Astrocyte of the spinal cord (primary cell): ENCODE measurements at regions not wholly inside any gene's neighbourhood (a gene's known extent, or its start where the extent isn't known, plus 50 kb on each side); places are given as distances from the start of the nearest gene placed in this dataset.
"Not testable (repeated sequence)": the region's sequence is repeated elsewhere in the genome, so short reads cannot be mapped to it uniquely, and the experiment has no call there.

ENCODE experiments used
- DNase-seq: peaks from one replicate; pipeline ENCODE4 v3.0.0; 2011; ENCODE audit warnings: low read depth, low spot score
- H3K4me3 ChIP-seq: 2 replicates; pipeline ENCODE4 v1.5.1; 2011; ENCODE audit warnings: low read depth, mild to moderate bottlenecking, low read length, moderate library complexity
- CTCF ChIP-seq: IDR thresholded peaks from 2 replicates; pipeline ENCODE4 v1.5.1; 2012; ENCODE audit warnings: low read depth, mild to moderate bottlenecking, low read length, inconsistent platforms
- in situ Hi-C: cut with HindIII; loops from 2 replicates; pipeline ENCODE4 v1.10.0; 2017; ENCODE audit warnings: low sequenced_read_pairs

DNA sequence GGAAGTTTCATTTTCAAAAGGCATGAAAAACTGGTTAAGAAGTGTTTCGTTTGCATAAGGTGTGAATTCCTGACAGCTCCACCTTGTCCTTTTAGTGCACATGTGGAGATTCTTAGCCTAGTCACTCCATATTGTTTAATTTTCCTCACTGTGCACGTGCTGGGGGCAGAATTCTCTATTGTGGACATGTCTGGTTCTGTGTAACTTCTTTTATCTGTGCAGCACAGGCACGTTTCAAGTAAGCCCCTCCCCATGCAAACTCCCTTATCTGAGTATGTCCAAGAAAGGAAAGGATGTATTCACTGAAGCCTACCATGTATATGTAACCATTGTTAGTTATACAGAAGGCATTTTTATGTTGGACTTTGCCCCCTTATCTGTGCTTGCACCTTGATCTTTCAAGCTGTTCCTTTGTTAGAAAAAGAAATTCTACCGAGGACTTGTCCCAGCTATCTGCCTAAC lies 1346.3 kb downstream of the REEP3 start:
- in situ Hi-C loops = no loop called here
- no peak for DNase-seq
- no peak for TF ChIP-seq CTCF
- no peak overlapping the region for H3K4me3 ChIP-seq

DNA sequence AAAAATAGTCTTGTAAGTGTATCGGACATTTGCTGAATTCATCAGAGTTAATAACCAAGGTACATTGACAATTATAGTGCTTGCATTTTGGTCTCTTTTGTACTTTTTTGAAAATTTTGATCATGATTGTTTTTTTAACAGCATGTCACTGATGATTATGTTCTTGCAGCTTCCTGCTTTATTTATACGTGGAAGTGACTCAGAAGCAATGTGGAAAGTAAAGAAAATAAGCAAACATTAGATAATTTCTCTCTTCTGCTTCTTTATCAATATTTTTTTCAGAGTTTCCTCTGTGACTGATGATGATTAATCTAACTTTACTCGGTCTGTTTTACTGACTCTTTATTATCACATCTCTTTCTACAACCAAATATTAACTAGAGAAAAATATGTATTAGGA lies 1351.9 kb downstream of the REEP3 start:
- in situ Hi-C loops = no loop called here
- no peak for TF ChIP-seq CTCF
- H3K4me3 ChIP-seq = no peak overlapping the region
- peak; percentile 3 for DNase-seq

GRCh38 chr10:64873959-64874358 lies 1352.8 kb downstream of the REEP3 start:
- DNase-seq = peak; percentile 5
- in situ Hi-C loops = no loop called here
- TF ChIP-seq CTCF = no peak
- no peak overlapping the region for H3K4me3 ChIP-seq

DNA sequence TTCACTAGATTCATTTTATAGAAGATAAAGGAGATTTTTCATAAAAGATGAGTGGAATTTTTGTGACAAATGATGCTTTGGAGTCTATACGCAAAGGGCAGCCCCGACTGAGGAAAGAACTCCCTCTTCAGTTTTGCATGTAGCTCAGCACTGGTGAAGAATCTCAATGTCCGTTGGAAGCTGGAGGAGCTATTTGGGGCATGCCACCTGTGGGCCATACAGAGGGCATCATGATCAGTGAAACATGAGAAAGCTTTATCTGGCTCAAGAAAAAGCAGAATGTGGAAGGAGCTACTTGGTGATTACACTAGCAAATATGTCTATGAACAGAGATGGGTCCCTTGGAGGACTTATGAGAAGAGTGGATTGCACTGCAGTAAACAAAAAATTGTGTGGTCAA lies 1359.3 kb downstream of the REEP3 start:
- no peak for TF ChIP-seq CTCF
- in situ Hi-C loops = no loop called here
- DNase-seq = no peak
- no peak overlapping the region for H3K4me3 ChIP-seq

DNA sequence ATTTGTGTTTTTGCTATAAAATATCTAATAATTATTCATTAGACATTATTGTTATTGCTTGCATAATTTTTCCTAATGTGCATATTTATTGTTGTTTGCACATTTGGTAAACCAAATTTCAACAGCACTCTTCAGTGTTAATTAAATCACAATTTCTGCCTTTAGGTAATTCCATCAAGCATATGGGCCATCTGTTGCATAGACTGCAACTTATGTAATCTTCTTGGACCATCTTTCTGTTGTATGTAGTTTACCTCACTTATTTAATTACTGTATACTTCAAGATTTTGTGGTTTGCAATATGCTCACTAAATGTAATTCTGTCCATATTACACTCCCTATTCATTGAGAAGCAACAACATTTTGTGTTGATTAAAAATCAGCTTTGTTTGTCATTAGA lies 1360.1 kb downstream of the REEP3 start:
- TF ChIP-seq CTCF = no peak
- no peak overlapping the region for H3K4me3 ChIP-seq
- no peak for DNase-seq
- in situ Hi-C loops = no loop called here

DNA sequence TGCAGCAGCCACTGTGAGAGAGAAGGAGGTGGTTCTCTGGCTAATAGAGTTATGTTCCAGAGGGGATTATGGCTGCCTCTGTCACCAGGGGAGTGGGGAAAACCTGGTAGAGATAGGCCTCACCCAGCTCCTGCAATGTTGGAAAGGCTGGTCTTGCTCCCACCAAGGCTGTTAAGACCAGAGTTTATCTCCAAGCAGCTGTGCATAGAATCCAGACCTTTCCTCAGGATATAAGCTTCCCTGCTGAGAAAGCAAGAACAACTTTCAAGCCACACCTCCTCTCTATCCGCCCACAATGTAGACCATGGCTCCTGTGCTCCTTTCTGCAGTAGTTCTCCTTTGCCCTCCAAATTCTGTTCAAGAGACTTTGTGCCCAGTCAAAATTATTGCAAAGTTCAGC lies 1375.4 kb downstream of the REEP3 start:
- DNase-seq = no peak
- H3K4me3 ChIP-seq = no peak overlapping the region
- in situ Hi-C loops = no loop called here
- no peak for TF ChIP-seq CTCF

DNA sequence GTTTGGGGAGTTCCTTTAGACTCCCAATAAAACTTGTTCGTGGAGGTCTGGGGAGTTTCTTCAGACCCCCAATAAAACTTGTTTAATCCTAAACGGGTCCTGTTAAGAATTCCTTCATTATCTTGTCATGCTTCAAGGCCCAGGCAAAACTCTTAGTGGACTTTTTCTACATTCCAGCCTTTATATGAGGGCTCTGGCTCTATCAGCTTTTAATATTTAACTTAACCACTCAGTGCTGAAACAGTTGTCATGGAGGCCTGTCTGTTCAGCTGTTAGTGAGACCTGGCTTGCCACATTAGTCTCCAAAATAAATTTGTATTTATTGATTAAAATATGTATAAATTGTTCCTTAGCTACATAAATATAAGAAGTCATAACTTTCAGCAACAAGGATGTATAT lies 1385.1 kb downstream of the REEP3 start:
- H3K4me3 ChIP-seq, in situ Hi-C loops, DNase-seq: not testable (repeated sequence)

GRCh38 chr10:64924306-64924705 lies 1403.1 kb downstream of the REEP3 start:
- in situ Hi-C loops, H3K4me3 ChIP-seq, DNase-seq: not testable (repeated sequence)
